H9 (cell line): ENCODE measurements at regions not wholly inside any gene's neighbourhood (a gene's known extent, or its start where the extent isn't known, plus 50 kb on each side); places are given as distances from the start of the nearest gene placed in this dataset.

Source experiments
- DNase-seq: peaks from one replicate; pipeline ENCODE4 v3.0.0-alpha.2; 2017
- H2AFZ ChIP-seq: one replicate; pipeline ENCODE4 v1.6.1; 2013; ENCODE audit warnings: mild to moderate bottlenecking, low read length, control low read depth, moderate library complexity
- H2AK5ac ChIP-seq: 2 replicates; pipeline ENCODE4 v1.6.1; 2013; ENCODE audit warnings: low read length, control low read depth, mixed read lengths; ENCODE audit not compliant: insufficient read length
- H2BK120ac ChIP-seq: one replicate; pipeline ENCODE4 v1.6.1; 2013; ENCODE audit warnings: low read depth, mild to moderate bottlenecking, low read length, control low read depth, inconsistent platforms; ENCODE audit not compliant: poor library complexity, severe bottlenecking
- H2BK12ac ChIP-seq: 2 replicates; pipeline ENCODE4 v1.6.1; 2013; ENCODE audit warnings: low read length, control low read depth, mixed read lengths, low read depth; ENCODE audit not compliant: insufficient read length
- H2BK15ac ChIP-seq: 2 replicates; pipeline ENCODE4 v1.6.1; 2013; ENCODE audit warnings: low read depth, low read length, control low read depth
- H2BK20ac ChIP-seq: one replicate; pipeline ENCODE4 v1.6.1; 2013; ENCODE audit warnings: low read depth, mild to moderate bottlenecking, low read length, control low read depth, inconsistent platforms; ENCODE audit not compliant: poor library complexity, severe bottlenecking
- H2BK5ac ChIP-seq: 2 replicates; pipeline ENCODE4 v1.6.1; 2013; ENCODE audit warnings: low read length, control low read depth, mixed read lengths; ENCODE audit not compliant: insufficient read length
- H3K14ac ChIP-seq: 2 replicates; pipeline ENCODE4 v1.6.1; 2013; ENCODE audit warnings: low read length, control low read depth; ENCODE audit not compliant: insufficient read depth
- H3K18ac ChIP-seq: 2 replicates; pipeline ENCODE4 v1.6.1; 2013; ENCODE audit warnings: low read depth, mild to moderate bottlenecking, mixed read lengths, low read length, control low read depth; ENCODE audit not compliant: insufficient read length
- H3K23ac ChIP-seq: 2 replicates; pipeline ENCODE4 v1.6.1; 2013; ENCODE audit warnings: low read length, control low read depth, mixed read lengths, low read depth; ENCODE audit not compliant: insufficient read length
- H3K23me2 ChIP-seq: 2 replicates; pipeline ENCODE4 v1.6.1; 2013; ENCODE audit warnings: low read depth, mild to moderate bottlenecking, mixed read lengths, low read length, control low read depth; ENCODE audit not compliant: insufficient read length, poor library complexity, severe bottlenecking
- H3K27ac ChIP-seq: 2 replicates; pipeline ENCODE4 v1.5.1; 2013; ENCODE audit warnings: low read length, control low read depth, mixed read lengths, low read depth; ENCODE audit not compliant: insufficient read length
- H3K27me3 ChIP-seq: 2 replicates; pipeline ENCODE4 v1.6.1; 2013; ENCODE audit warnings: low read length, control low read depth, inconsistent platforms; ENCODE audit not compliant: insufficient read depth
- H3K4ac ChIP-seq: 2 replicates; pipeline ENCODE4 v1.6.1; 2013; ENCODE audit warnings: low read depth, mild to moderate bottlenecking, control low read depth, inconsistent platforms, low read length, moderate library complexity
- H3K4me1 ChIP-seq: 2 replicates; pipeline ENCODE4 v1.6.1; 2013; ENCODE audit warnings: low read length, control low read depth, inconsistent platforms; ENCODE audit not compliant: insufficient read depth
- H3K4me2 ChIP-seq: 2 replicates; pipeline ENCODE4 v1.6.1; 2013; ENCODE audit warnings: low read length, control low read depth, mixed read lengths; ENCODE audit not compliant: insufficient read length, insufficient read depth
- H3K56ac ChIP-seq: 2 replicates; pipeline ENCODE4 v1.6.1; 2013; ENCODE audit warnings: low read depth, mild to moderate bottlenecking, mixed read lengths, low read length, control low read depth; ENCODE audit not compliant: insufficient read length
- H3K79me1 ChIP-seq: 2 replicates; pipeline ENCODE4 v1.6.1; 2013; ENCODE audit warnings: low read depth, mild to moderate bottlenecking, moderate library complexity, low read length, control low read depth, inconsistent platforms; ENCODE audit not compliant: insufficient read depth, poor library complexity, severe bottlenecking
- H3K79me2 ChIP-seq: 2 replicates; pipeline ENCODE4 v1.6.1; 2013; ENCODE audit warnings: low read length, control low read depth, inconsistent platforms; ENCODE audit not compliant: insufficient read depth
- H3K9ac ChIP-seq: 2 replicates; pipeline ENCODE4 v1.6.1; 2013; ENCODE audit warnings: low read length, control low read depth, mixed read lengths; ENCODE audit not compliant: insufficient read length; ENCODE audit errors: extremely low read depth
- H3K9me3 ChIP-seq: one replicate; pipeline ENCODE4 v1.6.1; 2013; ENCODE audit warnings: low read depth, low read length, inconsistent platforms; ENCODE audit not compliant: control insufficient read depth
- H3T11ph ChIP-seq: one replicate; pipeline ENCODE4 v1.6.1; 2013; ENCODE audit warnings: mild to moderate bottlenecking, low read length, control low read depth, inconsistent platforms
- H4K20me1 ChIP-seq: one replicate; pipeline ENCODE4 v1.6.1; 2013; ENCODE audit not compliant: control insufficient read depth, insufficient read length, insufficient read depth
- H4K5ac ChIP-seq: 2 replicates; pipeline ENCODE4 v1.6.1; 2013; ENCODE audit warnings: low read depth, mild to moderate bottlenecking, mixed read lengths, low read length, control low read depth; ENCODE audit not compliant: insufficient read length
- H4K8ac ChIP-seq: replicated peaks from 2 replicates; pipeline ENCODE4 v1.6.1; 2013; ENCODE audit warnings: low read length, control low read depth, mixed read lengths, low read depth; ENCODE audit not compliant: insufficient read length
- H4K91ac ChIP-seq: 2 replicates; pipeline ENCODE4 v1.6.1; 2013; ENCODE audit warnings: low read depth, mild to moderate bottlenecking, moderate library complexity, mixed read lengths, low read length, control low read depth; ENCODE audit not compliant: insufficient read length
- H3K27ac Mint-ChIP-seq, 3 experiments: 2 replicates in 2 of 3; 3 replicates in 1 of 3; pipeline ENCODE4 v1.8.0; 2020 to 2021; ENCODE audit warnings: mixed read lengths in 3 of 3, mild to moderate bottlenecking in 1 of 3, moderate library complexity in 1 of 3
- H3K27me3 Mint-ChIP-seq: 2 replicates; pipeline ENCODE4 v1.8.0; 2021; ENCODE audit warnings: low read depth, mild to moderate bottlenecking, moderate library complexity, mixed read lengths
- H3K36me3 Mint-ChIP-seq, 3 experiments: 2 replicates in 2 of 3; 3 replicates in 1 of 3; pipeline ENCODE4 v1.8.0; 2020 to 2021; ENCODE audit warnings: low read depth in 3 of 3, mixed read lengths in 3 of 3; ENCODE audit not compliant: insufficient read depth in 1 of 3
- H3K4me1 Mint-ChIP-seq, 2 experiments: 2 replicates each; pipeline ENCODE4 v1.8.0; 2020; ENCODE audit warnings: mixed read lengths in 2 of 2
- H3K4me3 Mint-ChIP-seq, 2 experiments: 2 replicates in 1 of 2; 3 replicates in 1 of 2; pipeline ENCODE4 v1.8.0; 2020 to 2021; ENCODE audit warnings: mild to moderate bottlenecking in 2 of 2, mixed read lengths in 2 of 2, moderate library complexity in 1 of 2
- H3K9me3 Mint-ChIP-seq, 2 experiments: 2 replicates in 1 of 2; 3 replicates in 1 of 2; pipeline ENCODE4 v1.8.0; 2020; ENCODE audit warnings: mild to moderate bottlenecking in 2 of 2, mixed read lengths in 2 of 2, moderate library complexity in 1 of 2
- WGBS: extraction: QIAGEN DNeasy Blood & Tissue Kit; methylation state at CpG from one replicate; pipeline ENCODE4 v1.1.7; 2013; ENCODE audit warnings: missing lambda C conversion rate, low lambda C conversion rate, mixed read lengths; ENCODE audit not compliant: insufficient read length; ENCODE audit errors: extremely low coverage; 5-methylcytosine and 5-hydroxymethylcytosine counted together
- TF ChIP-seq, protein P1 (sequence below): fragments of 200-600 bp; sonication (generic); conservative IDR thresholded peaks from 3 replicates; pipeline ENCODE4 v1.8.0; 2021; ENCODE audit warnings: antibody characterized with exemption, mild to moderate bottlenecking

GRCh38 chr5:175800656-175801081 is 70.7 kb upstream of the CPLX2 start:
- no peak overlapping the region for H3K23ac ChIP-seq
- peaks cover 6% of the 10 kb centered on the region for H3K27me3 ChIP-seq
- H3K14ac ChIP-seq: no peak overlapping the region
- no peak for DNase-seq
- WGBS: no CpG with 5 or more reads among the region's 5 CpGs
- peaks cover 14% of the 10 kb centered on the region for H3K23me2 ChIP-seq
- no peak overlapping the region for H3K18ac ChIP-seq
- no peak overlapping the region for H3K4ac ChIP-seq
- H2BK12ac ChIP-seq: no peak overlapping the region
- H4K20me1 ChIP-seq: no peaks in the 10 kb centered on the region
- H4K91ac ChIP-seq: no peak overlapping the region
- Mint-ChIP-seq H3K4me1 (peaks cover 30 to 37% of the 10 kb centered on the region in 2 experiments), H3K27ac (no peak overlapping the region; a peak in 1 of 7 replicates), H3K9me3 (no peaks in the 10 kb centered on the region), H3K27me3 (peaks cover 26% of the 10 kb centered on the region), H3K4me3 (no peak overlapping the region), H3K36me3 (no peaks in the 10 kb centered on the region)
- no peak overlapping the region for H4K8ac ChIP-seq
- H2AFZ ChIP-seq: no peak overlapping the region
- H2BK15ac ChIP-seq: no peak overlapping the region
- H3K9me3 ChIP-seq: no peaks in the 10 kb centered on the region
- H2BK20ac ChIP-seq: no peak overlapping the region
- H3K4me2 ChIP-seq: no peak overlapping the region
- no peak overlapping the region for H3T11ph ChIP-seq
- no peak overlapping the region for H3K56ac ChIP-seq
- no peak overlapping the region for H2BK5ac ChIP-seq
- H2BK120ac ChIP-seq: no peak overlapping the region
- TF ChIP-seq, protein P1, sequence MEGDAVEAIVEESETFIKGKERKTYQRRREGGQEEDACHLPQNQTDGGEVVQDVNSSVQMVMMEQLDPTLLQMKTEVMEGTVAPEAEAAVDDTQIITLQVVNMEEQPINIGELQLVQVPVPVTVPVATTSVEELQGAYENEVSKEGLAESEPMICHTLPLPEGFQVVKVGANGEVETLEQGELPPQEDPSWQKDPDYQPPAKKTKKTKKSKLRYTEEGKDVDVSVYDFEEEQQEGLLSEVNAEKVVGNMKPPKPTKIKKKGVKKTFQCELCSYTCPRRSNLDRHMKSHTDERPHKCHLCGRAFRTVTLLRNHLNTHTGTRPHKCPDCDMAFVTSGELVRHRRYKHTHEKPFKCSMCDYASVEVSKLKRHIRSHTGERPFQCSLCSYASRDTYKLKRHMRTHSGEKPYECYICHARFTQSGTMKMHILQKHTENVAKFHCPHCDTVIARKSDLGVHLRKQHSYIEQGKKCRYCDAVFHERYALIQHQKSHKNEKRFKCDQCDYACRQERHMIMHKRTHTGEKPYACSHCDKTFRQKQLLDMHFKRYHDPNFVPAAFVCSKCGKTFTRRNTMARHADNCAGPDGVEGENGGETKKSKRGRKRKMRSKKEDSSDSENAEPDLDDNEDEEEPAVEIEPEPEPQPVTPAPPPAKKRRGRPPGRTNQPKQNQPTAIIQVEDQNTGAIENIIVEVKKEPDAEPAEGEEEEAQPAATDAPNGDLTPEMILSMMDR: no peak
- H3K9ac ChIP-seq: no peak overlapping the region
- no peaks in the 10 kb centered on the region for H3K79me2 ChIP-seq
- H3K27ac ChIP-seq: no peak overlapping the region
- no peaks in the 10 kb centered on the region for H3K79me1 ChIP-seq
- no peak overlapping the region for H4K5ac ChIP-seq
- no peaks in the 10 kb centered on the region for H3K4me1 ChIP-seq
- no peak overlapping the region for H2AK5ac ChIP-seq
